ENCODE measurements at regions not wholly inside any gene's neighbourhood (a gene's known extent, or its start where the extent isn't known, plus 50 kb on each side); places are given as distances from the start of the nearest gene placed in this dataset.

DNA sequence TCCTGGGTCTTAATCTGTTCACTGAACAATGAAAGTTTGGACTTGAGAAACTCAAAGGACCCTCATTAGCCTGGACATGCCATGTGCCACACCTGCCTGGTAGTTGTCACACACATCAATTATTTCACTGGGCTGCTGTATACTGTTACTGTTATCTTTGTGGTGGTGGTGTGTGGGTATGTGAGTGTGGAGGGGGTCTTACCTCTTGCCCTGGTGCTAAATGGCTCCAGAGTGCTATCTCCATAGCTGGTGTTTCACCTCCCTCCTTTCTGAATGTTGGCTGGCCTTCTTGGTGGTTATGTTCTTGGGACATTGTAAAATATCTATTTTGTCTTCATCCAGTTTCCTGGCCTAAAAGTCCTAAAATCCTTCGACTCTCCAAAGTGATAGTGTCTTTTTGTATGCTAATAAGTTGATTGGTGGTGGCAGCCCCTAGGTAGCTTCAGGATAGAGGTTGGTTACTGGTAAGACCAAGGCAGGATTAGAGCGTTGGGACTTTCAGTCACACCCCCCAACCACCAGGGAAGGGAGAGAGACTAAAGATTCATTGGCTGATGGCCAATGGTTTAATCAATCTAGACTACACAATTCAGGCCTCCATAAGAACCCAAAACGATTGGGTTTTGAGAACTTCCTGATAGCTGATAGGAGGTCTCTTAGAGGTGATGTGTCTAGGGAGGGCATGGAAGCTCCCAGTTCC lies 328.1 kb downstream of the MYCN start:
- H3K4me3 ChIP-seq (ENCODE audit: low read depth, low read length) = no peak overlapping the region
- TF ChIP-seq, protein P1, sequence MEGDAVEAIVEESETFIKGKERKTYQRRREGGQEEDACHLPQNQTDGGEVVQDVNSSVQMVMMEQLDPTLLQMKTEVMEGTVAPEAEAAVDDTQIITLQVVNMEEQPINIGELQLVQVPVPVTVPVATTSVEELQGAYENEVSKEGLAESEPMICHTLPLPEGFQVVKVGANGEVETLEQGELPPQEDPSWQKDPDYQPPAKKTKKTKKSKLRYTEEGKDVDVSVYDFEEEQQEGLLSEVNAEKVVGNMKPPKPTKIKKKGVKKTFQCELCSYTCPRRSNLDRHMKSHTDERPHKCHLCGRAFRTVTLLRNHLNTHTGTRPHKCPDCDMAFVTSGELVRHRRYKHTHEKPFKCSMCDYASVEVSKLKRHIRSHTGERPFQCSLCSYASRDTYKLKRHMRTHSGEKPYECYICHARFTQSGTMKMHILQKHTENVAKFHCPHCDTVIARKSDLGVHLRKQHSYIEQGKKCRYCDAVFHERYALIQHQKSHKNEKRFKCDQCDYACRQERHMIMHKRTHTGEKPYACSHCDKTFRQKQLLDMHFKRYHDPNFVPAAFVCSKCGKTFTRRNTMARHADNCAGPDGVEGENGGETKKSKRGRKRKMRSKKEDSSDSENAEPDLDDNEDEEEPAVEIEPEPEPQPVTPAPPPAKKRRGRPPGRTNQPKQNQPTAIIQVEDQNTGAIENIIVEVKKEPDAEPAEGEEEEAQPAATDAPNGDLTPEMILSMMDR (conservative IDR thresholded peaks at IDR 0.05; ENCODE audit: low read depth, low read length) = no peak
- DNase-seq (ENCODE audit: low read depth) = no peak

DNA sequence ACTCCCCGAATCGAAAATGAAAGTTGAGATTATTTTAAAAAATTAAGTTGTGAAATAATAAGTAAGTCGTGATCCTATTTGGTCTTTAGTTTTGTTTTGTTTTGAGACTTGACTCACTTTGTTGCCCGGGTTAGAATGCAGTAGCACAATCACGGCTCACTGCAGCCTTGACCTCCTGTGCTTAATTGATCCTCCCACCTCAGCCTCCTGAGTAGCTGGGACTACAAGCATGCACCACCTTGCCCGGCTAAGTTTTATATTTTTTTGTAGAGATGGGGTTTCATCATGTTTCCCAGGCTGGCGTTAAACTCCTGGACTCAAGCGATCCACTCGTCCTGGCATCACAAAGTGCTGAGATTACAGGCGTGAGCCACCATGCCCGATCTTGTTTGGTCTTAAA lies 326.2 kb downstream of the MYCN start:
- TF ChIP-seq, protein P1 (conservative IDR thresholded peaks at IDR 0.05; ENCODE audit: low read depth, low read length) = no peak
- no peak for DNase-seq (ENCODE audit: low read depth)
- no peak overlapping the region for H3K4me3 ChIP-seq (ENCODE audit: low read depth, low read length)

DNA sequence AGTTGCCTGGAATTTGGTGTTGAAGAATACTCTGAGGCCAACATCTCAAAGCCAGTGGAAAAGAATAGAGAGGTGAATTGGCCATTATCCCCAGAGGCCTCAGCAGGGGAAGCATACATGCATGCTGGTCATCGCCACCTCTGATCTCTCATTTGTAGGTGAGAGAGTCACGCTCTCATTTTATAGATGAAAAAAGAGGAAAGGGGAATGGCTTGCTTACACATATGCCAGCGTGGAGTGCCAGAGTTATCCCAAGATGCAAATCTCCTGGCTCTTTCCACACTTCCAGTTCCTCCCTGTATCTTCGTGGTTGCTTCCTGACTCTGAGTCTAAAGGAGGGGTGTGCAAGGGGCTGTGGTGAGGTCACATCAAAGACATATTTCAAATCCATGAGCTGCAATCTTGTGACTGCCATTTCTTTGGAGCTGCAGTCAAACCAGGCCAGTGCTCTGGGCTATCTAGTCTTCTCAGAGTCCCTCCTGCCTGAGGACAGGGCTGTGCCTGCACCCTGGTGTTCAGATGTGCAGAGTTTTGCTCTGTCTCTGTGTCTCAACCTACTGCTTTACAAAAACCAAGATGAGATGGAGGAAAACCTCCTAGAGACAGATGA lies 324.7 kb downstream of the MYCN start:
- H3K4me3 ChIP-seq (ENCODE audit: low read depth, low read length) = no peak overlapping the region
- TF ChIP-seq, protein P1 (conservative IDR thresholded peaks at IDR 0.05; ENCODE audit: low read depth, low read length) = no peak
- no peak for DNase-seq (ENCODE audit: low read depth)

DNA sequence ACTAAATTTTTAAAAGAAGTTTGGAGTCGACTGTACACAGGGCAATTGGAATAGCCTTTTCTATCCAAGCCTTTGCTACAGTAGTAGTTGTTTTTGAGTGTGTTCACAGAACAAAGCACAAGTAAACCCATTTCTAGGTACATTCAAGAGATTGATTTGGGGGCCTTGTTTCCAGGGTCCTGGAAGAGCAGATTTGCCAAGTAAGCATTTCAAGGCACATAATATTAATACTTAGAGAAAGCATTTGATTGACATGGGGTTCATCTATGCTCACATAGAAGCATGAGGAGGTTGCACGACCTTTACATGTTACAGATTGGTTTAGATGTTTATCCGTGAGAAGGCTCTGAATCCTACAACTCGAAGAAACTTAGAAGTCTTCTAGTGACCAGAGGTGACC lies 324.1 kb downstream of the MYCN start:
- DNase-seq (ENCODE audit: low read depth) = no peak
- H3K4me3 ChIP-seq (ENCODE audit: low read depth, low read length) = no peak overlapping the region
- TF ChIP-seq, protein P1 (conservative IDR thresholded peaks at IDR 0.05; ENCODE audit: low read depth, low read length) = no peak

DNA sequence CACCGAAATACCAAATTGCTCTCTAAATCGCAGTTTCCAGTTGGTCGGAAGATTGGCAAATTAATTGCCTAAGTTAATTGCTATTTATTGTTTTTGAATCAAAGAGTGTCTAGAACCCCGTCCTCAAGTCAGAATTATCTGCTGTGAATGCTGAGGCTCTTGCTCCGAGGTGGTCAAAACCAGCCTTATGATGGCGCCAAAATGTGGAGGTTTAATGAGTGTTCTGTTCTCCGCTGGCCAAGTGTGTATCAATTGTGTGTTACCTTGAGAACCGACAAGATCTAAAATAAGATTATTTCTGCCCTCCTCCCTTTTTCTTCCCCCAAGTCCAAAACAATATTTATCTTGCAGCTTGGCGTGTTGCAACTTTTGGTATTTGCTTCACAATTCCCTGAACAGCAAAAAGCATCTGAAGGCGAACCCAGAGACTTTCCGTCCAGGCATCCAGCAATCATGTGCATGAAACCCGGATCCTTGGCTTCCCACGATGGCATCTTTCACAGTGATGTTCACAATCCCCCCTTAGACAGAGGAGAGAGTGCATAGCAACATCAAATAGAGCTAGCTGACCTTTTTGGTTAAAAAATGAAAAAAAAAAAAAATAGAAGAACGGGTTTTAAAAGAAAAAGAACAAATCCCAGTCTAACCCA lies 323.0 kb downstream of the MYCN start:
- TF ChIP-seq, protein P1 (conservative IDR thresholded peaks at IDR 0.05; ENCODE audit: low read depth, low read length) = no peak
- no peak overlapping the region for H3K4me3 ChIP-seq (ENCODE audit: low read depth, low read length)
- no peak for DNase-seq (ENCODE audit: low read depth)

DNA sequence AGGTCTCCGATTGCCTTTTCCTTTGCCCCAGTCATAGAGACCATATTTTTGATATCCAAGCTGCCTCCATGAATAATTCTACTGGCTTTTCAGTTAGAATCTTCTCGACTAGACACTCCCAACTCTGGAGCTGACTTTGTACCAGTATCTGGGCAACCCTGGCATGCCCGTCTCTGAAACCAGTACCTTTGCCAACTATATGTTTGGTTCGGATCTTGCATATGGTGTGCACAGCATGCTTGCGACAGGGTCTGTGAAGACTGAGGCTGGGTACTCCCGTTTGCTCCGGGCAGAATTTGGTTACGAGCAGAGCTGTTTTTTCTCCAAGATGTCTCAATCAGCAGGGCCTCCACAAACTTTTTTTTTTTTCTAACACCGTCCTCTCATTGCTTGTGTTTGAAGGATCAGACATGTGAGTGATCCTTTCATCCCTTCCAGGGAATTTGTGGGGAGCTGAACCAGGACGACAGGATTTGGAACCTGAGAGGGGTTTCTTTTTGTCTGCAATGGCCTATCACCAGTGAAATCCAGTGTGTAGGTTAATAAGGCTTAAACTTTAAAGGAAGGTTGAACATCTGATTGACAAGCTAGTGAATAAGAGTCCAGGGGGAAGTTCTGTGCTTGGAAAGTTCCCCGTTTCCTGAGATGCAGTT lies 322.3 kb downstream of the MYCN start:
- H3K4me3 ChIP-seq (ENCODE audit: low read depth, low read length) = no peak overlapping the region
- no peak for DNase-seq (ENCODE audit: low read depth)
- TF ChIP-seq, protein P1 (conservative IDR thresholded peaks at IDR 0.05; ENCODE audit: low read depth, low read length) = no peak

Measured in choroid plexus epithelial cell (primary cell).